ENCODE measurements at regions not wholly inside any gene's neighbourhood (a gene's known extent, or its start where the extent isn't known, plus 50 kb on each side); places are given as distances from the start of the nearest gene placed in this dataset.
"Not testable (repeated sequence)": the region's sequence is repeated elsewhere in the genome, so short reads cannot be mapped to it uniquely, and the experiment has no call there.

DNA sequence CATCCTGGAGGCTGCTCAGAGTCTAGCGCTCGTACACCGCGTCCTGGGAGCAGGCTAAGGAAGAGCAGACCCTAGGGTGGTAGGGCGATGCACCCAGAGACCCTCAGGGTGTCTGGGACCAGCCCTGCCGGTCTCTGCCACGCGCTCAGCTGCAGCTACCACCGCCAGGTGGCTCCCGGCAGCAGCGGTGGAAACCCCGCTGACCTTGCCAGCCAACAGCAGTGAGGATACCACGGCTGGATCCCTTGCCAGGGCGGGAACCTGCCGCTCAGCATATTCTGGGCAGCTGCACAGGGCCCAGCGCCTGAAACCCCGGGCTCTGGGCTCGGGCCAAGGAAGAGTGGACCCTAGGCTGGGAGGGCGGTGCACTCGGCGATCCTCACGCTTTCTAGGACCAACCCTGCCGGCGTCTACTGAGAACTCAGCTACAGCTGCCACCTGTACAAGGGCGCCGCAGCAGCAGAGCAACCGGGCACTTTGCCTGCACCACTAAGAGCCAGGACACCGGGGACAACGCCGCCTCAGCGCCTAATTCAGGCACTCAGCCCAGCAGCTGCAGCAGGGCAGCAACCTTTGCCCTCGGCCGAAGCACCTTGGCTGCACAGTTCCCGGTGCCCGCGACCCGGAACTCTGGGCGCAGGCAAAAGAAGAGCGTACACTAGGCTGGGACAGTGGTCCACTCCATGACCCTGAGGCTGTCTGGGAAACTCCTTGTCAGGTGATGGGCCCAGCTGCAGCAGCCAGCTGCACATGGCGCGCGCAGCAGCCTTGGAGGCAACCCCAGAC, 80.8 kb downstream of the POTEB2 start:
- not testable (repeated sequence) for DNase-seq (ENCODE audit: low read depth in 2 of 2)

DNA sequence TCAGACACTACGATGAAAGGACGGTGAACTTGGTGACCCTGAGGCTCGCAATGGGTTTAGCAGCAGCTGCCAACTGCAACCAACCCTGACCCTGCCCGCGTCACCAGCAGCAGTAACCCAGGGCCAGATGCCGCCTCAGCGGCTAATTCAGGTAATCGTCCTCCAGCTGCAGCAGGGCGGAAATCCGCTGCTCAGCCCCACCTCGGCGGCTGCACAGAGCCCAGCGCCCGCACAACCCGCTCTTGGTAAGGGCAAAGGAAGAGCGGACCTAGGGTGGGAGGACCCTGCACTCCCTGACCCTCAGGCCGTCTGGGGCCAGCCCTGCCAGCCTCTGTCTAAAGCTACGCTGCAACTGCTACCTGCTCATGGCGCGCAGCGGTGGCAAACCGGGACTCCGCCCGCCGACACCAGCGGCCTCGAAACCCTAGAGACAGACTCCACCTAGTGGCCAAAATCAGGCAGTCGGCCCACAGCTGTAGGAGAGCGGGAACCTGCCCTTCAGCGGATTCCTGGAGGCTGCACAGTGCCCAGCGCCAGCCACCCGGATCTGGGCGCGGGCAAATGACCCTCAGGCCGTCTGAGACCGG, 82.4 kb downstream of the POTEB2 start:
- peak in 1 of 2 donors; percentile 7 for DNase-seq (ENCODE audit: low read depth in 2 of 2)

DNA sequence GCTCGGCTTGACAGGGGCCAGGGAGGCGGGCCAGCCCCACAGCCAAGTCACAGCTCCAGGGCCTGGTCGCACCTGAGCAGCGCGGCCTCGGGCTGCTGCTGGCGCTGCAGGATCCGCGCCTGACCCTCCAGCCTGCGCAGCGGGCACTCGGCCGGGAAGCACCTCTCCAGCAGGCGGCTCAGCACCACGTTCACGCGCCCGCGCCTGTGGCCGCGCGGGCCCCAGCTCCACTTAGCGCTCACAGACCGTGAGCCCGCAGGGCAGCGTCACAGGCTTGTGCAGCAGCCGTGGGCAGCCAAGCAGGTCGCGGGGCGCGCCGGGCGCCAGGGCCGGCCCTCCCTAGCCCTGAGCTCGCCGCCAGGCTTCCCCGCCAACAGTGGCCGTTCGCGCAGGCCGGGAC, 90.7 kb downstream of the POTEB2 start:
- not testable (repeated sequence) for DNase-seq (ENCODE audit: low read depth in 2 of 2)

DNA sequence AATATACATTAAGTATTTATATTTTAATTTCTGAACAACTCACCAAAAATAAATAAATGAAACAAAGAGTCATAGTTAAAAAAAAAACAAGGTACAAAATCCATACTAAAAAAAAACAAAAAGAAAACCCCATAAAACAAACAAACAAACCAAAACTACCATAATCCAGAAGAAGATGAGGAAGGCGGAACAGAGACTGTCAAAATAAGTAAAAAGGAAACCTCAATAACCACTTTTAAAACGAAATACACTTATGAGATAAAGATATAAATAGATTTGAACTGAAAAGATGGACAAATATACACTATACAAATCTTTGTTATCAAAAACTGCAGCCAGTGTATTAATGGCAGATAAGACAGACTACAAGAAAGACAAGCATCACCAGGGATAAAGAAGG, 98.2 kb downstream of the POTEB2 start:
- not testable (repeated sequence) for DNase-seq (ENCODE audit: low read depth in 2 of 2)

DNA sequence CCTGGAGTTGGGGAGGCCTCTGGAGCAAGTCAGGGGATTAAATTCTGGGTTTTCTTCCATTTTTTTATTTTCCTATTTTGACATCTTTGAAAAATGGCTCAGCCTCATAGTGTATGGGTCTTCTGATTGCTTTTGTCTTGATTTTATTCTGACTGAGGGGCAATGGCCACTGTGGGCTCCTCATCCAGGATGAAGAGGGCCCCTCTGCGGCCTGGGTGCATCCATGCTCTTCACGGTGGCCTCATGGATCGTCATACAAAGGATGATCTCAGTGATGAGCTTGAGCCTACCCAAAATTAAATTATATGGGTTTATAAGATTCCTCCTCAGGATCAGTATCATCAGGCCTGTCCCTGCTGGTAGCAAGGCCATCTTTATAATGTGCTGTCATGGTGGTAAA, 103.7 kb downstream of the POTEB2 start:
- not testable (repeated sequence) for DNase-seq (ENCODE audit: low read depth in 2 of 2)

DNA sequence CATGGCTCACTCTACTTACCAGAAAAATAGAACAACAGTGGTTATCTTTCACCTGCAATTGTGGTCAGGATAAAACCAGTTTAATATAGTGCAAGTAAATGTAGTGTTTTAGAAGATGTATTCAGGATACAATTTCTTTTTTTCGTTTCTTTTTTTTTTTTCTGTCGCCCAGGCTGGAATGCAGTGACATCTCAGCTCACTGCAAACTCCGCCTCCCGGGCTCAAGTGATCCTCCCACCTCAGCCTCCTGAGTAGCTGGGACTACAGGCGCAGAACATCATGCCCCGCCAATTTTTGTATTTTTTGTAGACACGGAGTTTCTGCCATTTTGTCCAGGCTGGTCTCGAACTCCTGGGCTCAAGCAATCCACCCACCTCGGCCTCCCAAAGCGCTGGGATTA, 109.7 kb downstream of the POTEB2 start:
- DNase-seq (ENCODE audit: low read depth in 2 of 2) = not testable (repeated sequence)

DNA sequence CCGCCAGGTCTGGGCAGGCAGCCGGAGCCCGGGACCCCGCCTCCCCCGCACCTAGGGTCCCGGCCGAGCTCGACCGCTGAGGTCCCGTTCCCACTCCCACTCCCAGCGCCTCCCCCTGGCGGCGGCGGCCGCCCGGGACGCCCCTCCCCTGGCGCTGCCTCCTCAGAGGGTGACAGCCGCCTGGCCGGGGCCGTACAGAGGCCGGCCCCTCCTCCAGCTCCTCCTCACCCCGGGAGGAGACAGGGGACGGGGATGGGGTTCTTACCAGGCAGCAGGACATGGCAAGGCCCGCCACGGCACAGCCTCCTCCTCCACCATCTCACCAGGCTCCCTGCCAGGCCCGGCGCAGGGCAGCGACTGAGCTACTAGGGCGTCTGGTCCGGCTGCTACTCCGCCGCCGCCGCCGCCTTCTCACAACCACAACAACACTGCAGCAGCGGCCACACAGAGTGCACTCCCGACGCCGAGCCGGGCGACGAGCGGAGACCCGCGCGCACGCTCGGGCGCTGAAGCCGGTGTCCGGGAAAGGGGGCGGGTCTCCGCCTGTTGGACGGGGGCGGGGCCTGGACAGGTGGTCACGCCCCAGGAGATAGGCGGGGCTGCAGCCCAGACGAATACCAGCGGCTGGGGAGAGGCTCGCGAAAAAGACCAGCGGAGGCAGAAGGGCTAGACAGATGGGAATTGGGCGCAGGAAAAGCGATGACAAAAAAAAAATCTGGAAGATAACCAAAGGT, 110.3 kb downstream of the POTEB2 start:
- DNase-seq (ENCODE audit: low read depth in 2 of 2) = peak; percentile 7 to 52

DNA sequence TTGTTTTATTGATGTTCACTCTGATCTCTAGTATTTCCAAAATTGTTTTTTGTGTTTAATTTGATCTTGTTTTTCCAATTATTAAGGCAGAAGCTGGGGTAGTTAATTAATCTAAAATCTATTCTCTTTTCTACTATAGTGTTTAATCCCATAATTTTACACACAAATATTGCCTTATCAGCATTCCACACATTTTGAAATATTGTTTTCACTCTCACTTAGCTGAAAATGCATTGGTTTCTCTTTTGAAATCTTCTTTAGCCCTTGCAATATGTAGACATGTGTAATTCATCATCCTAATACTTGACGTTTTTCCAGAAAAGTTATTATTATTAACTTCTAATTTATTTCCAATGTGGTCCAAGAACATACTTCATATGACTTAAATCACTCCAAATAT, 132.6 kb downstream of the POTEB2 start:
- not testable (repeated sequence) for DNase-seq (ENCODE audit: low read depth in 2 of 2)

Measured in stimulated activated CD8-positive, alpha-beta memory T cell treated with anti-CD3 and anti-CD28 coated beads, Interleukin-2, amount 100 ng/mL, for 48 hours (primary cell).